GM12878 (cell line): ENCODE measurements at regions not wholly inside any gene's neighbourhood (a gene's known extent, or its start where the extent isn't known, plus 50 kb on each side); places are given as distances from the start of the nearest gene placed in this dataset.

ENCODE experiments used
- ATAC-seq: fragments of 200-7000 bp; cut with Tn5 transposase; 3 replicates; pipeline ENCODE4 v1.9.1; 2020; ENCODE audit warnings: mild to moderate bottlenecking, moderate library complexity
- BruUV-seq: library from RNA; stranded (reverse); fragments of 400-500 nt; replicated peaks from 2 replicates; lab custom pipeline; 2021; lab: Mats Ljungman, UMichigan
- CTCF ChIA-PET: fragments of 300-600 bp; sonication (Branson Sonifier 250); formaldehyde crosslinking; extraction: SDS; loops from one replicate; lab custom pipeline; 2021; ENCODE audit warnings: inconsistent platforms; lab: Yijun Ruan, JAX
- POLR2A ChIA-PET: fragments of 350-600 bp; formaldehyde crosslinking; extraction: SDS; loops from one replicate; lab custom pipeline; 2021; ENCODE audit warnings: inconsistent platforms; lab: Charles Lee
- RAD21 ChIA-PET: fragments of 300-600 bp; sonication (Branson Sonifier 250); formaldehyde crosslinking; loops from one replicate; lab custom pipeline; 2023; ENCODE audit warnings: antibody characterized with exemption; ENCODE audit not compliant: unreplicated experiment; lab: Charles Lee
- SMC1A ChIA-PET: fragments of 300-600 bp; sonication (Branson Sonifier 250); formaldehyde crosslinking; loops from one replicate; lab custom pipeline; 2023; ENCODE audit not compliant: unreplicated experiment, uncharacterized antibody; lab: Charles Lee
- DNase-seq: peaks from one replicate; pipeline ENCODE4 v3.0.0-alpha.2; 2011; ENCODE audit warnings: low read depth, low spot score
- FAIRE-seq: peaks from 3 replicates; lab custom pipeline; 2011; peaks lifted over from hg19 to GRCh38; lab: Jason Lieb, UNC
- H2AFZ ChIP-seq: 2 replicates; pipeline ENCODE4 v1.6.0; 2011; ENCODE audit warnings: low read depth, low read length, control low read depth; ENCODE audit not compliant: control insufficient read depth
- H3K27ac ChIP-seq: 2 replicates; pipeline ENCODE4 v1.5.1; 2011; ENCODE audit warnings: control low read depth; ENCODE audit not compliant: control insufficient read depth, insufficient read depth
- H3K27me3 ChIP-seq, 2 experiments: replicated peaks in 1 of 2; 2 replicates each; pipeline versions ENCODE4 v1.6.0 to v1.6.1; 2011; ENCODE audit warnings: low read length in 1 of 2; ENCODE audit not compliant: control insufficient read depth in 2 of 2, insufficient read depth in 2 of 2
- H3K36me3 ChIP-seq, 2 experiments: 2 replicates each; pipeline ENCODE4 v1.5.1; 2011; ENCODE audit warnings: low read length in 1 of 2; ENCODE audit not compliant: control insufficient read depth in 2 of 2, insufficient read depth in 2 of 2
- H3K4me1 ChIP-seq: 2 replicates; pipeline ENCODE4 v1.6.1; 2011; ENCODE audit warnings: mild to moderate bottlenecking, low read length, moderate library complexity, mixed read lengths; ENCODE audit not compliant: control insufficient read depth, insufficient read depth
- H3K4me2 ChIP-seq: 2 replicates; pipeline ENCODE4 v1.6.0; 2011; ENCODE audit warnings: control low read depth; ENCODE audit not compliant: control insufficient read depth, insufficient read depth
- H3K4me3 ChIP-seq: fragments of 200-600 bp; sonication (generic); 2 replicates; pipeline ENCODE4 v1.5.1; 2016
- H3K79me2 ChIP-seq: 2 replicates; pipeline ENCODE4 v1.6.0; 2011; ENCODE audit warnings: low read length; ENCODE audit not compliant: control insufficient read depth, insufficient read depth
- H3K9ac ChIP-seq: 2 replicates; pipeline ENCODE4 v1.8.0; 2011; ENCODE audit warnings: low read length, control low read depth, mixed read lengths; ENCODE audit not compliant: control insufficient read depth, insufficient read depth
- H3K9me3 ChIP-seq: replicated peaks from 3 replicates; pipeline ENCODE4 v1.5.1; 2011; ENCODE audit warnings: mild to moderate bottlenecking, low read length; ENCODE audit not compliant: control insufficient read depth, insufficient read depth
- H4K20me1 ChIP-seq: 2 replicates; pipeline ENCODE4 v1.6.0; 2011; ENCODE audit not compliant: control insufficient read depth, insufficient read depth
- RCOR1 ChIP-seq: conservative IDR thresholded peaks from 2 replicates; pipeline ENCODE4 v1.6.1; 2012; ENCODE audit warnings: low read depth, low read length, improper control_type of control experiment
- ZZZ3 ChIP-seq: IDR thresholded peaks from 2 replicates; pipeline ENCODE4 v1.6.1; 2011; ENCODE audit warnings: low read depth; ENCODE audit not compliant: control insufficient read depth, insufficient read length
- WGBS: methylation state at CpG from one replicate; pipeline ENCODE4 v1.1.6; 2016; ENCODE audit warnings: low lambda C conversion rate; ENCODE audit not compliant: insufficient replicate concordance, insufficient coverage; ENCODE audit errors: missing lambda C conversion rate; 5-methylcytosine and 5-hydroxymethylcytosine counted together
- in situ Hi-C: fragments of 300-500 bp; cut with MboI; formaldehyde crosslinking; loops from 9 replicates; pipeline ENCODE4 v1.14.3; 2018; ENCODE audit warnings: mixed read lengths
- intact Hi-C: fragments of 100-400 bp; cut with micrococcal nuclease; formaldehyde crosslinking; loops from one replicate; pipeline ENCODE4 v1.14.2; 2022; ENCODE audit not compliant: unreplicated experiment
- TF ChIP-seq, protein P1 (sequence below): fragments of 450-650 bp; IDR thresholded peaks from 2 replicates; pipeline ENCODE4 v1.6.1; 2016; ENCODE audit warnings: mild to moderate bottlenecking
- TF ChIP-seq, protein P2 (sequence below): fragments of 150-350 bp; IDR thresholded peaks from 2 replicates; pipeline ENCODE4 v1.6.1; 2016; ENCODE audit warnings: low read depth, low read length

DNA sequence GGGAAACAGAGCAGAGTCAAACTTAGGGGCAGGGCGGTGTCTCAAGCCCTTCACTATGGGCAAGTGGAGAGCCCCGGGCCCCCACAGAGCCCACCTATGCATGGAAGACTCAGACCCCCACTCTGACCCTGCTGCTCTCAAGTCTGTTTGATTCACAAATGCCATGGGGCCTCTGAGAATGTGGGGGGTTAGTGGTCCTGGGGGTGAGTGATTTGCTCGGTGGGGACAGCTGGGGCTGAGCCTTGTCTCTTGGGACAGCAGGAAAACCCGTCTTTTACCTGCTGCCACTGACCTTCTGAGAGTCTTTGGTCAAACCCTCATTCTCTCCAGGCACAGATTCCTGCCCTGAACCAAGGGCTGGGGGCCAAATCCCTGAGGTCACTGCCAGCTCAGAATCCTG is 201.0 kb upstream of the RTL1 start (continued):
- TF ChIP-seq, protein P1, sequence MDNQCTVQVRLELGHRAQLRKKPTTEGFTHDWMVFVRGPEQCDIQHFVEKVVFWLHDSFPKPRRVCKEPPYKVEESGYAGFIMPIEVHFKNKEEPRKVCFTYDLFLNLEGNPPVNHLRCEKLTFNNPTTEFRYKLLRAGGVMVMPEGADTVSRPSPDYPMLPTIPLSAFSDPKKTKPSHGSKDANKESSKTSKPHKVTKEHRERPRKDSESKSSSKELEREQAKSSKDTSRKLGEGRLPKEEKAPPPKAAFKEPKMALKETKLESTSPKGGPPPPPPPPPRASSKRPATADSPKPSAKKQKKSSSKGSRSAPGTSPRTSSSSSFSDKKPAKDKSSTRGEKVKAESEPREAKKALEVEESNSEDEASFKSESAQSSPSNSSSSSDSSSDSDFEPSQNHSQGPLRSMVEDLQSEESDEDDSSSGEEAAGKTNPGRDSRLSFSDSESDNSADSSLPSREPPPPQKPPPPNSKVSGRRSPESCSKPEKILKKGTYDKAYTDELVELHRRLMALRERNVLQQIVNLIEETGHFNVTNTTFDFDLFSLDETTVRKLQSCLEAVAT, result no peak

DNA sequence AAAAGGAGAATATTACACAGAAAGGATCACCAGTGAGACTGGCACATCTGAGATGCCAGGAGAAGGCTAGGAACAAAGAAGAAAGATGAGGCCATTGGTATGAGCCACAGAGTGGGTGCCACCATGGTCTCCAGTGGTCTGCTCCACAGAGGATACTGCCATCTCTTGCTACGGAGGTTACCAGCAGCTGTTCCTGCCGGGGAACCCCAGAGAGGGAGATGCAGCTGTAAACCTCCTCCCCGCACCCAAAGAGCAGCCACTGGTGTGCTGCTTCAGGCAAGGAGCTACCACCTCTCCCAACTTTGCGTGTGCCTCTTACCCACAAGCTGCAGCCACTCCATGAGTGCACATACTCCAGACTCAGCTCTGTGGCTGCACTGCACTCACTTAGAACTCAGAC is 201.5 kb upstream of the RTL1 start:
- 39% methylated on average over 4 of the region's 4 CpGs for WGBS
- Histone ChIP-seq H3K4me3 (no peak overlapping the region), H4K20me1 (no peaks in the 10 kb centered on the region)
- TF ChIP-seq, protein P2, sequence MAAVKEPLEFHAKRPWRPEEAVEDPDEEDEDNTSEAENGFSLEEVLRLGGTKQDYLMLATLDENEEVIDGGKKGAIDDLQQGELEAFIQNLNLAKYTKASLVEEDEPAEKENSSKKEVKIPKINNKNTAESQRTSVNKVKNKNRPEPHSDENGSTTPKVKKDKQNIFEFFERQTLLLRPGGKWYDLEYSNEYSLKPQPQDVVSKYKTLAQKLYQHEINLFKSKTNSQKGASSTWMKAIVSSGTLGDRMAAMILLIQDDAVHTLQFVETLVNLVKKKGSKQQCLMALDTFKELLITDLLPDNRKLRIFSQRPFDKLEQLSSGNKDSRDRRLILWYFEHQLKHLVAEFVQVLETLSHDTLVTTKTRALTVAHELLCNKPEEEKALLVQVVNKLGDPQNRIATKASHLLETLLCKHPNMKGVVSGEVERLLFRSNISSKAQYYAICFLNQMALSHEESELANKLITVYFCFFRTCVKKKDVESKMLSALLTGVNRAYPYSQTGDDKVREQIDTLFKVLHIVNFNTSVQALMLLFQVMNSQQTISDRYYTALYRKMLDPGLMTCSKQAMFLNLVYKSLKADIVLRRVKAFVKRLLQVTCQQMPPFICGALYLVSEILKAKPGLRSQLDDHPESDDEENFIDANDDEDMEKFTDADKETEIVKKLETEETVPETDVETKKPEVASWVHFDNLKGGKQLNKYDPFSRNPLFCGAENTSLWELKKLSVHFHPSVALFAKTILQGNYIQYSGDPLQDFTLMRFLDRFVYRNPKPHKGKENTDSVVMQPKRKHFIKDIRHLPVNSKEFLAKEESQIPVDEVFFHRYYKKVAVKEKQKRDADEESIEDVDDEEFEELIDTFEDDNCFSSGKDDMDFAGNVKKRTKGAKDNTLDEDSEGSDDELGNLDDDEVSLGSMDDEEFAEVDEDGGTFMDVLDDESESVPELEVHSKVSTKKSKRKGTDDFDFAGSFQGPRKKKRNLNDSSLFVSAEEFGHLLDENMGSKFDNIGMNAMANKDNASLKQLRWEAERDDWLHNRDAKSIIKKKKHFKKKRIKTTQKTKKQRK, result no peak
- TF ChIP-seq RCOR1 (no peak), ZZZ3 (no peak)
- TF ChIP-seq, all 136 proteins: peak for 0
- H3K27me3 ChIP-seq, result no peaks in the 10 kb centered on the region
- no peak for DNase-seq
- H3K9ac ChIP-seq, result no peak overlapping the region
- ChIA-PET SMC1A (no interaction called here), RAD21 (no interaction called here), CTCF (no interaction called here), POLR2A (no interaction called here)
- no peak overlapping the region for H2AFZ ChIP-seq
- no peaks in the 10 kb centered on the region for H3K36me3 ChIP-seq
- H3K4me1 ChIP-seq, result no peaks in the 10 kb centered on the region
- no peak for FAIRE-seq
- in situ Hi-C loops, result no loop called here
- no peak overlapping the region for H3K4me2 ChIP-seq
- no peaks in the 10 kb centered on the region for H3K79me2 ChIP-seq
- no peaks in the 10 kb centered on the region; the same call in 2 of the 3 replicates for H3K9me3 ChIP-seq
- BruUV-seq, result no TSS peak
- no peak for ATAC-seq
- intact Hi-C loops, result no loop called here
- H3K27ac ChIP-seq, result no peak overlapping the region
